ENCODE measurements at regions not wholly inside any gene's neighbourhood (a gene's known extent, or its start where the extent isn't known, plus 50 kb on each side); places are given as distances from the start of the nearest gene placed in this dataset.

GRCh38 chr10:29102636-29103035 lies 186.2 kb upstream of the LYZL1 start:
- no peak overlapping the region for H3K27ac ChIP-seq (ENCODE audit: extremely low read depth, low read depth, low read length)
- POLR2A ChIA-PET: no interaction called here
- H3K4me3 ChIP-seq (ENCODE audit: low read depth, low read length): no peak overlapping the region
- CTCF ChIA-PET: no interaction called here
- TF ChIP-seq ZNF785 (tag by site-specific recombination; IDR thresholded peaks at IDR 0.05) (no peak), ZNF10 (tag by site-specific recombination; IDR thresholded peaks at IDR 0.05) (no peak), ZNF658 (tag by site-specific recombination; IDR thresholded peaks at IDR 0.05) (no peak), ZNF558 (tag by site-specific recombination; IDR thresholded peaks at IDR 0.05) (no peak), ZNF221 (tag by site-specific recombination; IDR thresholded peaks at IDR 0.05; ENCODE audit: borderline replicate concordance) (no peak), ZNF514 (tag by site-specific recombination; IDR thresholded peaks at IDR 0.05) (no peak), ZNF341 (tag by site-specific recombination; IDR thresholded peaks at IDR 0.05; ENCODE audit: low read depth) (no peak), ZNF274 (IDR thresholded peaks at IDR 0.05; ENCODE audit: low read length) (no peak), ZNF274 (tag by site-specific recombination; IDR thresholded peaks at IDR 0.05; ENCODE audit: borderline replicate concordance) (no peak), ZNF26 (tag by site-specific recombination; IDR thresholded peaks at IDR 0.05) (no peak), ZNF596 (tag by site-specific recombination; IDR thresholded peaks at IDR 0.05) (no peak), ZFP69B (tag by site-specific recombination; IDR thresholded peaks at IDR 0.05) (no peak), ZFP37 (tag by site-specific recombination; IDR thresholded peaks at IDR 0.05) (no peak), ZNF169 (tag by site-specific recombination; IDR thresholded peaks at IDR 0.05) (no peak), ZEB2 (tag by site-specific recombination; IDR thresholded peaks at IDR 0.05) (no peak), ZNF266 (tag by site-specific recombination; IDR thresholded peaks at IDR 0.05; ENCODE audit: low read depth) (no peak)
- TF ChIP-seq, protein P1, sequence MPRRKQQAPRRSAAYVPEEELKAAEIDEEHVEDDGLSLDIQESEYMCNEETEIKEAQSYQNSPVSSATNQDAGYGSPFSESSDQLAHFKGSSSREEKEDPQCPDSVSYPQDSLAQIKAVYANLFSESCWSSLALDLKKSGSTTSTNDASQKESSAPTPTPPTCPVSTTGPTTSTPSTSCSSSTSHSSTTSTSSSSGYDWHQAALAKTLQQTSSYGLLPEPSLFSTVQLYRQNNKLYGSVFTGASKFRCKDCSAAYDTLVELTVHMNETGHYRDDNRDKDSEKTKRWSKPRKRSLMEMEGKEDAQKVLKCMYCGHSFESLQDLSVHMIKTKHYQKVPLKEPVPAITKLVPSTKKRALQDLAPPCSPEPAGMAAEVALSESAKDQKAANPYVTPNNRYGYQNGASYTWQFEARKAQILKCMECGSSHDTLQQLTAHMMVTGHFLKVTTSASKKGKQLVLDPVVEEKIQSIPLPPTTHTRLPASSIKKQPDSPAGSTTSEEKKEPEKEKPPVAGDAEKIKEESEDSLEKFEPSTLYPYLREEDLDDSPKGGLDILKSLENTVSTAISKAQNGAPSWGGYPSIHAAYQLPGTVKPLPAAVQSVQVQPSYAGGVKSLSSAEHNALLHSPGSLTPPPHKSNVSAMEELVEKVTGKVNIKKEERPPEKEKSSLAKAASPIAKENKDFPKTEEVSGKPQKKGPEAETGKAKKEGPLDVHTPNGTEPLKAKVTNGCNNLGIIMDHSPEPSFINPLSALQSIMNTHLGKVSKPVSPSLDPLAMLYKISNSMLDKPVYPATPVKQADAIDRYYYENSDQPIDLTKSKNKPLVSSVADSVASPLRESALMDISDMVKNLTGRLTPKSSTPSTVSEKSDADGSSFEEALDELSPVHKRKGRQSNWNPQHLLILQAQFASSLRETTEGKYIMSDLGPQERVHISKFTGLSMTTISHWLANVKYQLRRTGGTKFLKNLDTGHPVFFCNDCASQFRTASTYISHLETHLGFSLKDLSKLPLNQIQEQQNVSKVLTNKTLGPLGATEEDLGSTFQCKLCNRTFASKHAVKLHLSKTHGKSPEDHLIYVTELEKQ (tag by site-specific recombination; IDR thresholded peaks at IDR 0.05; ENCODE audit: borderline replicate concordance): no peak
- TF ChIP-seq, protein P2, sequence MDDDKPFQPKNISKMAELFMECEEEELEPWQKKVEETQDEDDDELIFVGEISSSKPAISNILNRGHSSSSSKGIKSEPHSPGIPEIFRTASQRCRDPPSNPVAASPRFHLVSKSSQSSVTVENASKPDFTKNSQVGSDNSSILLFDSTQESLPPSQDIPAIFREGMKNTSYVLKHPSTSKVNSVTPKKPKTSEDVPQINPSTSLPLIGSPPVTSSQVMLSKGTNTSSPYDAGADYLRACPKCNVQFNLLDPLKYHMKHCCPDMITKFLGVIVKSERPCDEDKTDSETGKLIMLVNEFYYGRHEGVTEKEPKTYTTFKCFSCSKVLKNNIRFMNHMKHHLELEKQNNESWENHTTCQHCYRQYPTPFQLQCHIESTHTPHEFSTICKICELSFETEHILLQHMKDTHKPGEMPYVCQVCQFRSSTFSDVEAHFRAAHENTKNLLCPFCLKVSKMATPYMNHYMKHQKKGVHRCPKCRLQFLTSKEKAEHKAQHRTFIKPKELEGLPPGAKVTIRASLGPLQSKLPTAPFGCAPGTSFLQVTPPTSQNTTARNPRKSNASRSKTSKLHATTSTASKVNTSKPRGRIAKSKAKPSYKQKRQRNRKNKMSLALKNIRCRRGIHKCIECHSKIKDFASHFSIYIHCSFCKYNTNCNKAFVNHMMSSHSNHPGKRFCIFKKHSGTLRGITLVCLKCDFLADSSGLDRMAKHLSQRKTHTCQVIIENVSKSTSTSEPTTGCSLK (tag by site-specific recombination; IDR thresholded peaks at IDR 0.05): no peak
- TF ChIP-seq, protein P3, sequence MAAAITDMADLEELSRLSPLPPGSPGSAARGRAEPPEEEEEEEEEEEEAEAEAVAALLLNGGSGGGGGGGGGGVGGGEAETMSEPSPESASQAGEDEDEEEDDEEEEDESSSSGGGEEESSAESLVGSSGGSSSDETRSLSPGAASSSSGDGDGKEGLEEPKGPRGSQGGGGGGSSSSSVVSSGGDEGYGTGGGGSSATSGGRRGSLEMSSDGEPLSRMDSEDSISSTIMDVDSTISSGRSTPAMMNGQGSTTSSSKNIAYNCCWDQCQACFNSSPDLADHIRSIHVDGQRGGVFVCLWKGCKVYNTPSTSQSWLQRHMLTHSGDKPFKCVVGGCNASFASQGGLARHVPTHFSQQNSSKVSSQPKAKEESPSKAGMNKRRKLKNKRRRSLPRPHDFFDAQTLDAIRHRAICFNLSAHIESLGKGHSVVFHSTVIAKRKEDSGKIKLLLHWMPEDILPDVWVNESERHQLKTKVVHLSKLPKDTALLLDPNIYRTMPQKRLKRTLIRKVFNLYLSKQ (tag by site-specific recombination; IDR thresholded peaks at IDR 0.05; ENCODE audit: borderline replicate concordance): no peak
- no peaks in the 10 kb centered on the region for H3K36me3 ChIP-seq (ENCODE audit: control insufficient read depth in 2 of 2, insufficient read depth in 1 of 2, low read length in 2 of 2)
- peaks cover 8% of the 10 kb centered on the region for H3K4me1 ChIP-seq (ENCODE audit: control insufficient read depth, insufficient read depth, low read length)
- H3K9me3 ChIP-seq (ENCODE audit: control insufficient read depth, insufficient read depth, low read depth, low read length): no peaks in the 10 kb centered on the region
